22Rv1 (cell line): ENCODE measurements at regions not wholly inside any gene's neighbourhood (a gene's known extent, or its start where the extent isn't known, plus 50 kb on each side); places are given as distances from the start of the nearest gene placed in this dataset.
"Not testable (repeated sequence)": the region's sequence is repeated elsewhere in the genome, so short reads cannot be mapped to it uniquely, and the experiment has no call there.

ENCODE experiments used
- ZFX ChIP-seq: fragments of 450-650 bp; IDR thresholded peaks from 2 replicates; pipeline ENCODE4 v1.6.1; 2017; ENCODE audit warnings: antibody characterized with exemption, borderline replicate concordance
- TF ChIP-seq, protein P1 (sequence below): fragments of 450-650 bp; IDR thresholded peaks from 2 replicates; pipeline ENCODE4 v1.5.1; 2017; ENCODE audit warnings: mild to moderate bottlenecking

DNA sequence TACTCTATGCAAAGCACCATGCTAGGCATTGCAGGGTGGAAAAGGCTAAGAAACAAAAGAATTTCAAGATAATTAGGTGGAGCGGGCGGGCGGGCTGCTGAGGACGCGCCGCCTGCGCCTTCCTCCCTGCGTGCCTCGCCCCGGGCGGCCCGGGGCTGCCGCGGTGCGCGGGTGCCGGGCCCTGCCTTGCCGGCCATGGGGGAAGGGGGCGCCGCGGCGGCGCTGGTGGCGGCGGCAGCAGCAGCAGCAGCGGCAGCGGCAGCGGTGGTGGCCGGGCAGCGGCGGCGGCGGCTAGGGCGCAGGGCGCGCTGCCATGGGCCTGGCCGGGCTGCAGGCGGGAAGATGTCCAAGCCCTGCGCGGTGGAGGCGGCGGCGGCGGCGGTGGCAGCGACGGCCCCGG lies 884.3 kb downstream of the TUBA3C start:
- TF ChIP-seq, protein P1, sequence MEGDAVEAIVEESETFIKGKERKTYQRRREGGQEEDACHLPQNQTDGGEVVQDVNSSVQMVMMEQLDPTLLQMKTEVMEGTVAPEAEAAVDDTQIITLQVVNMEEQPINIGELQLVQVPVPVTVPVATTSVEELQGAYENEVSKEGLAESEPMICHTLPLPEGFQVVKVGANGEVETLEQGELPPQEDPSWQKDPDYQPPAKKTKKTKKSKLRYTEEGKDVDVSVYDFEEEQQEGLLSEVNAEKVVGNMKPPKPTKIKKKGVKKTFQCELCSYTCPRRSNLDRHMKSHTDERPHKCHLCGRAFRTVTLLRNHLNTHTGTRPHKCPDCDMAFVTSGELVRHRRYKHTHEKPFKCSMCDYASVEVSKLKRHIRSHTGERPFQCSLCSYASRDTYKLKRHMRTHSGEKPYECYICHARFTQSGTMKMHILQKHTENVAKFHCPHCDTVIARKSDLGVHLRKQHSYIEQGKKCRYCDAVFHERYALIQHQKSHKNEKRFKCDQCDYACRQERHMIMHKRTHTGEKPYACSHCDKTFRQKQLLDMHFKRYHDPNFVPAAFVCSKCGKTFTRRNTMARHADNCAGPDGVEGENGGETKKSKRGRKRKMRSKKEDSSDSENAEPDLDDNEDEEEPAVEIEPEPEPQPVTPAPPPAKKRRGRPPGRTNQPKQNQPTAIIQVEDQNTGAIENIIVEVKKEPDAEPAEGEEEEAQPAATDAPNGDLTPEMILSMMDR = not testable (repeated sequence)
- not testable (repeated sequence) for TF ChIP-seq ZFX
